Suprapubic skin (tissue), 3 donors: ENCODE measurements at regions not wholly inside any gene's neighbourhood (a gene's known extent, or its start where the extent isn't known, plus 50 kb on each side); places are given as distances from the start of the nearest gene placed in this dataset.

Experiments
- CTCF ChIP-seq, 2 donors: fragments of 200-600 bp in 1 of 2; fragments of 450-650 bp in 1 of 2; sonication (generic) in 1 of 2; IDR thresholded peaks; one replicate each; pipeline ENCODE4 v1.5.1; 2016 to 2019; ENCODE audit warnings: antibody characterized with exemption in 2 of 2, mild to moderate bottlenecking in 1 of 2, moderate library complexity in 1 of 2
- EP300 ChIP-seq: sonication (generic); formaldehyde crosslinking; IDR thresholded peaks from one replicate; pipeline ENCODE4 v1.6.1; 2017; ENCODE audit warnings: antibody characterized with exemption
- POLR2A ChIP-seq, 2 donors: fragments of 450-650 bp; IDR thresholded peaks; one replicate each; pipeline ENCODE4 v1.6.1; 2017; ENCODE audit warnings: antibody characterized with exemption in 2 of 2, mild to moderate bottlenecking in 2 of 2, moderate library complexity in 2 of 2

GRCh38 chr18:993560-993959 lies 88.9 kb downstream of the ADCYAP1 start:
- no peak for TF ChIP-seq CTCF (IDR thresholded peaks at IDR 0.05)
- no peak for TF ChIP-seq POLR2A (IDR thresholded peaks at IDR 0.05)
- TF ChIP-seq EP300 = no peak
